ENCODE measurements at regions not wholly inside any gene's neighbourhood (a gene's known extent, or its start where the extent isn't known, plus 50 kb on each side); places are given as distances from the start of the nearest gene placed in this dataset.

DNA sequence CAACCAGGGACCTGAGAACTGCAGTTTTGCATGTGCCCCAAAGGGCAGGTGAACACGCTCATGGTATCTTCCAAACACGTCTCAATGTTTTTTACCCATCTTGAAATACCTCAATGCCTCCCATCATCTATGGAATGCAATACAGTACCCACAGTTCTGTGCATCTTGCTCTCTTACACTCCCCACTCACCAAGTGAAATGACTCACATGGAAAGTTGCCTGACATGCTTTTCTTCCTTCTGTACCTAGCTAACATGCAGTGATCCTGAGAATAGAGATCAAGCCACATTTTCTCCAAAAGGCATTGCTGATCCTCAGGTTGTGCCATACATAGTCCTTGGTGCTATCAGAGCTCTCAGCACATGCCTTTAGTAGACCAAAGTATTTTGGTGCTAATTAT, 373.9 kb downstream of the GPD2 start:
- TF ChIP-seq MZF1 (CRISPR knock-in tag; IDR thresholded peaks at IDR 0.05; ENCODE audit: borderline replicate concordance) (no peak), CTCF (CRISPR knock-in tag; IDR thresholded peaks at IDR 0.05) (no peak), SPEN (CRISPR knock-in tag; IDR thresholded peaks at IDR 0.05; ENCODE audit: low read depth) (no peak), CEBPB (IDR thresholded peaks at IDR 0.05; ENCODE audit: borderline replicate concordance, low read depth, low read length) (no peak), SIN3A (IDR thresholded peaks at IDR 0.05; ENCODE audit: borderline replicate concordance, low read depth, low read length) (no peak), ZNF790 (CRISPR knock-in tag; IDR thresholded peaks at IDR 0.05; ENCODE audit: borderline replicate concordance) (no peak), SRF (IDR thresholded peaks at IDR 0.05; ENCODE audit: low read depth, low read length) (no peak), ZNF441 (CRISPR knock-in tag; IDR thresholded peaks at IDR 0.05; ENCODE audit: borderline replicate concordance) (no peak)

Data from HepG2 (cell line).